HepG2 (cell line): ENCODE measurements at regions not wholly inside any gene's neighbourhood (a gene's known extent, or its start where the extent isn't known, plus 50 kb on each side); places are given as distances from the start of the nearest gene placed in this dataset.

ENCODE experiments used
- ADNP ChIP-seq: sonication (generic); formaldehyde crosslinking; IDR thresholded peaks from 2 replicates; pipeline ENCODE4 v1.4.0; 2020; ENCODE audit warnings: missing genetic modification reagents
- ATAD3A ChIP-seq: sonication (generic); formaldehyde crosslinking; IDR thresholded peaks from 2 replicates; pipeline ENCODE4 v1.4.0; 2020; ENCODE audit warnings: missing genetic modification reagents
- CEBPG ChIP-seq: IDR thresholded peaks from 2 replicates; pipeline ENCODE4 v1.6.1; 2016
- ESRRA ChIP-seq: sonication (generic); formaldehyde crosslinking; IDR thresholded peaks from 2 replicates; pipeline ENCODE4 v1.5.1; 2020; ENCODE audit warnings: mild to moderate bottlenecking, low read depth, missing genetic modification reagents
- KDM6A ChIP-seq: IDR thresholded peaks from 2 replicates; pipeline ENCODE4 v1.6.1; 2016; ENCODE audit warnings: low read depth
- KLF15 ChIP-seq: sonication (generic); formaldehyde crosslinking; IDR thresholded peaks from 2 replicates; pipeline ENCODE4 v1.8.1; 2023; ENCODE audit warnings: borderline replicate concordance, mild to moderate bottlenecking, inconsistent platforms, missing genetic modification reagents, mixed read lengths
- MTA1 ChIP-seq: sonication (generic); formaldehyde crosslinking; IDR thresholded peaks from 2 replicates; pipeline ENCODE4 v1.4.0; 2020; ENCODE audit warnings: missing genetic modification reagents, mild to moderate bottlenecking, borderline replicate concordance
- PHB2 ChIP-seq: fragments of 450-650 bp; IDR thresholded peaks from 2 replicates; pipeline ENCODE4 v1.6.1; 2018; ENCODE audit not compliant: partially characterized antibody
- SALL1 ChIP-seq: sonication (generic); formaldehyde crosslinking; IDR thresholded peaks from 2 replicates; pipeline ENCODE4 v1.8.0; 2022; ENCODE audit warnings: mild to moderate bottlenecking, missing genetic modification reagents
- SIX1 ChIP-seq: sonication (generic); formaldehyde crosslinking; IDR thresholded peaks from 2 replicates; pipeline ENCODE4 v1.4.0; 2020; ENCODE audit warnings: missing genetic modification reagents, borderline replicate concordance
- XBP1 ChIP-seq: sonication (generic); formaldehyde crosslinking; IDR thresholded peaks from 2 replicates; pipeline ENCODE4 v1.5.0; 2020; ENCODE audit warnings: missing genetic modification reagents
- ZFP1 ChIP-seq: IDR thresholded peaks from 2 replicates; pipeline ENCODE4 v1.6.1; 2016
- ZNF430 ChIP-seq: sonication (generic); formaldehyde crosslinking; IDR thresholded peaks from 2 replicates; pipeline ENCODE4 v1.9.0; 2021; ENCODE audit warnings: mild to moderate bottlenecking, missing genetic modification reagents
- ZNF737 ChIP-seq: sonication (generic); formaldehyde crosslinking; IDR thresholded peaks from 2 replicates; pipeline ENCODE4 v1.5.0; 2020; ENCODE audit warnings: missing genetic modification reagents, mild to moderate bottlenecking, borderline replicate concordance
- TF ChIP-seq, protein P1 (sequence below), 2 experiments: sonication (generic) in 1 of 2; formaldehyde crosslinking in 1 of 2; IDR thresholded peaks; 2 replicates each; pipeline versions ENCODE4 v1.4.0 to v1.6.1; 2016 to 2020; ENCODE audit warnings: borderline replicate concordance in 1 of 2, low read depth in 1 of 2, mild to moderate bottlenecking in 1 of 2, missing genetic modification reagents in 1 of 2
- TF ChIP-seq, protein P2 (sequence below): sonication (generic); formaldehyde crosslinking; IDR thresholded peaks from 2 replicates; pipeline ENCODE4 v1.5.0; 2020; ENCODE audit warnings: missing genetic modification reagents

DNA sequence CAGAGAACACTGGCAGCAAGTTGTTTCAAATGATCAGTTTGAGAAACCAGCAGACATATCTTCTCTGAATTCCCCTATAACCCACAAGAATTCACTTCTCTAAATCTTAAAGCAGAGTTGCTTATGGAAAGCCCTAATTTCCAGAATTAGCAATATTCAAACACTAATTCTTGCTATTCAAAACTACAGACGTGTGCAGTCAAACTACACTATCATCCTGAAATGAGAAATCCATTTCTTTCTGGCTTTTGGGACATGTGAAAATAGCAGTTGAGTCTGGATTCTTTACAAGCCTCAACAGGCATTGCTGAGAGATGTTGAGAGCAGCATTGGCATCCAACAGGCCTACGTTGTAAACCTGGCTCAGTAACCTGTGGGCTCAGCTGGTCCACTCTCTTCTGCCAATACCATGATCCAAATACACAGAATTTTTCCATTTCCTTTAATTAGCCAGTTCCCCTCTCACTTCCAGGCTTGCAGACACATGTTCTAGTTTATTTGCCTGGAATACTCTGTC lies 74.6 kb upstream of the TMTC1 start (continued):
- no peak for TF ChIP-seq SIX1 (CRISPR knock-in tag)
- TF ChIP-seq XBP1 (CRISPR knock-in tag) = no peak
- no peak for TF ChIP-seq KDM6A (CRISPR knock-in tag)
- no peak for TF ChIP-seq ESRRA (CRISPR knock-in tag)
- no peak for TF ChIP-seq ZNF737 (CRISPR knock-in tag)
- TF ChIP-seq CEBPG (CRISPR knock-in tag) = no peak
- TF ChIP-seq, protein P1, sequence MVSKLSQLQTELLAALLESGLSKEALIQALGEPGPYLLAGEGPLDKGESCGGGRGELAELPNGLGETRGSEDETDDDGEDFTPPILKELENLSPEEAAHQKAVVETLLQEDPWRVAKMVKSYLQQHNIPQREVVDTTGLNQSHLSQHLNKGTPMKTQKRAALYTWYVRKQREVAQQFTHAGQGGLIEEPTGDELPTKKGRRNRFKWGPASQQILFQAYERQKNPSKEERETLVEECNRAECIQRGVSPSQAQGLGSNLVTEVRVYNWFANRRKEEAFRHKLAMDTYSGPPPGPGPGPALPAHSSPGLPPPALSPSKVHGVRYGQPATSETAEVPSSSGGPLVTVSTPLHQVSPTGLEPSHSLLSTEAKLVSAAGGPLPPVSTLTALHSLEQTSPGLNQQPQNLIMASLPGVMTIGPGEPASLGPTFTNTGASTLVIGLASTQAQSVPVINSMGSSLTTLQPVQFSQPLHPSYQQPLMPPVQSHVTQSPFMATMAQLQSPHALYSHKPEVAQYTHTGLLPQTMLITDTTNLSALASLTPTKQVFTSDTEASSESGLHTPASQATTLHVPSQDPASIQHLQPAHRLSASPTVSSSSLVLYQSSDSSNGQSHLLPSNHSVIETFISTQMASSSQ (IDR thresholded peaks at IDR 0.05; ENCODE audit: low read depth) = no peak
- TF ChIP-seq, protein P1 (CRISPR knock-in tag; IDR thresholded peaks at IDR 0.05; ENCODE audit: borderline replicate concordance) = no peak
- TF ChIP-seq, protein P2, sequence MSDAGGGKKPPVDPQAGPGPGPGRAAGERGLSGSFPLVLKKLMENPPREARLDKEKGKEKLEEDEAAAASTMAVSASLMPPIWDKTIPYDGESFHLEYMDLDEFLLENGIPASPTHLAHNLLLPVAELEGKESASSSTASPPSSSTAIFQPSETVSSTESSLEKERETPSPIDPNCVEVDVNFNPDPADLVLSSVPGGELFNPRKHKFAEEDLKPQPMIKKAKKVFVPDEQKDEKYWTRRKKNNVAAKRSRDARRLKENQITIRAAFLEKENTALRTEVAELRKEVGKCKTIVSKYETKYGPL (CRISPR knock-in tag) = no peak
- TF ChIP-seq ADNP (CRISPR knock-in tag) = no peak
- TF ChIP-seq PHB2 = no peak
- no peak for TF ChIP-seq ZFP1 (CRISPR knock-in tag)
- TF ChIP-seq ZNF430 (CRISPR knock-in tag) = no peak
- no peak for TF ChIP-seq SALL1 (CRISPR knock-in tag)
- TF ChIP-seq ATAD3A (CRISPR knock-in tag) = no peak
- no peak for TF ChIP-seq MTA1 (CRISPR knock-in tag)
- TF ChIP-seq KLF15 = no peak
